ENCODE measurements at regions not wholly inside any gene's neighbourhood (a gene's known extent, or its start where the extent isn't known, plus 50 kb on each side); places are given as distances from the start of the nearest gene placed in this dataset.

- H3K36me3 ChIP-seq (ENCODE audit: control insufficient read depth, insufficient read depth, low read length) = no peaks in the 10 kb centered on the region
- peaks cover 2% of the 10 kb centered on the region in 2 donors for H3K9me3 Mint-ChIP-seq
- no peaks in the 10 kb centered on the region for H3K4me1 Mint-ChIP-seq
- no peak overlapping the region for H3K27ac Mint-ChIP-seq
- ATAC-seq (no peak), DNase-seq (no peak)
- WGBS (ENCODE audit: insufficient coverage) = 73% methylated on average over 2 of the region's 3 CpGs
- intact Hi-C loops (cut with micrococcal nuclease) = no loop called here
- peaks cover 6 to 13% of the 10 kb centered on the region in 2 donors for H3K27me3 Mint-ChIP-seq (ENCODE audit: low read depth in 2 of 2)
- H3K4me1 ChIP-seq (ENCODE audit: control insufficient read depth, insufficient read depth, low read length) = no peaks in the 10 kb centered on the region
- H3K27me3 ChIP-seq (ENCODE audit: control insufficient read depth, insufficient read depth, low read length) = no peaks in the 10 kb centered on the region
- H3K27ac ChIP-seq (ENCODE audit: low read length) = no peak overlapping the region
- H3K9me3 ChIP-seq (ENCODE audit: control insufficient read depth, insufficient read depth, low read length) = no peaks in the 10 kb centered on the region
- H3K36me3 Mint-ChIP-seq = no peaks in the 10 kb centered on the region
- H3K4me3 ChIP-seq (ENCODE audit: low read length) = no peak overlapping the region
- H3K4me3 Mint-ChIP-seq = no peak overlapping the region
- no peak for TF ChIP-seq CTCF (IDR thresholded peaks at IDR 0.05)
Measured at GRCh38 chr3:41143421-41144031, 55.8 kb upstream of the CTNNB1 start.

DNA sequence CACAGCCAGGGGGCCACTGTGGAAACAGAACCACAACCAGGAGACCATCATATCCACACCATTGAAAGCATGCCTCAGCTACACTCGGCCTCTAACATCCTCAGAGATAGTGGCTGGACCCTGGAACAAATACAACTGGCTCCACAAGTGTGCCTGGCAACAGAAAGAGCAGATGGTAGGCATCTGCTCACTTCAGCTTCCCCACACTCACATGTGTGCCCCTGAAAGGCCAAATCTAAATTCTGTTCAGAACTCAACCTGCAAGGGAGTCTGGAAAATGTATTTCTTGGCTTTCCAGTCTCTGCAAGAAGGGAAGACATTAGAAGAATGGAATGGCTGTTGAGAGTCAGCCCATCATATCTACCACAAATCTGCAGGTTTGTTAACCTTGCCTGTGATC, 54.7 kb upstream of the CTNNB1 start:
- Mint-ChIP-seq H3K4me1 (no peaks in the 10 kb centered on the region), H3K27me3 (ENCODE audit: low read depth in 2 of 2) (peaks cover 9 to 13% of the 10 kb centered on the region in 2 donors), H3K36me3 (no peaks in the 10 kb centered on the region), H3K9me3 (peaks cover 2% of the 10 kb centered on the region in 2 donors), H3K27ac (no peak overlapping the region), H3K4me3 (no peak overlapping the region)
- Histone ChIP-seq H3K27ac (ENCODE audit: low read length) (no peak overlapping the region), H3K36me3 (ENCODE audit: control insufficient read depth, insufficient read depth, low read length) (no peaks in the 10 kb centered on the region), H3K27me3 (ENCODE audit: control insufficient read depth, insufficient read depth, low read length) (no peaks in the 10 kb centered on the region), H3K4me1 (ENCODE audit: control insufficient read depth, insufficient read depth, low read length) (no peaks in the 10 kb centered on the region), H3K4me3 (ENCODE audit: low read length) (no peak overlapping the region), H3K9me3 (ENCODE audit: control insufficient read depth, insufficient read depth, low read length) (no peaks in the 10 kb centered on the region)
- TF ChIP-seq CTCF (IDR thresholded peaks at IDR 0.05) = no peak
- DNase-seq = no peak
- ATAC-seq = no peak
- WGBS (ENCODE audit: insufficient coverage) = 68% methylated on average over 1 of the region's 1 CpG
- intact Hi-C loops (cut with micrococcal nuclease) = no loop called here

DNA sequence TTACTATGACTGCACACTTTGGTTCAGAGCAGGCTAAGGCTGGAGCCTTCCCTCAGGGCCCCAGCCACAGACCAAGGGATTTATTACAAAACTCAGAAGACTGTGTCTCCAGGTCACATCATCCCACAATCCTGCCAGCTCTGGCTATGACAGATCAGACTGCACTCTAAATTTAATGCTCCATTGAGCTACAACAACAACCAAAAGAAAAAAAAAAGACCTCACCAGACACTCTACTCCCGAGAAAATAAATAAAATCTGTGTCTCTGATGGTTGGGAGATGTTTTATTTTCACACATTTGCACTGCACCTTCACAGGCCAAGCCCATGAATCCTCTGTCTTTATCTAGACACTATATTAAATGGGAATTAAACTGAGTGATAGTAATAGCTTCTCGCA, 50.8 kb upstream of the CTNNB1 start:
- no peak for TF ChIP-seq CTCF (IDR thresholded peaks at IDR 0.05)
- H3K9me3 ChIP-seq (ENCODE audit: control insufficient read depth, insufficient read depth, low read length) = no peaks in the 10 kb centered on the region
- Mint-ChIP-seq H3K27me3 (ENCODE audit: low read depth in 2 of 2) (peaks cover 5 to 6% of the 10 kb centered on the region in 2 donors), H3K4me1 (no peaks in the 10 kb centered on the region), H3K27ac (no peak overlapping the region), H3K4me3 (no peak overlapping the region), H3K36me3 (no peaks in the 10 kb centered on the region), H3K9me3 (peaks cover 2% of the 10 kb centered on the region in 2 donors)
- ATAC-seq = no peak
- no peaks in the 10 kb centered on the region for H3K36me3 ChIP-seq (ENCODE audit: control insufficient read depth, insufficient read depth, low read length)
- H3K4me1 ChIP-seq (ENCODE audit: control insufficient read depth, insufficient read depth, low read length) = no peaks in the 10 kb centered on the region
- no peak overlapping the region for H3K27ac ChIP-seq (ENCODE audit: low read length)
- no peak for DNase-seq
- 100% methylated on average over 1 of the region's 2 CpGs for WGBS (ENCODE audit: insufficient coverage)
- intact Hi-C loops (cut with micrococcal nuclease) = no loop called here
- H3K27me3 ChIP-seq (ENCODE audit: control insufficient read depth, insufficient read depth, low read length) = no peaks in the 10 kb centered on the region
- no peak overlapping the region for H3K4me3 ChIP-seq (ENCODE audit: low read length)

GRCh38 chr3:41148901-41149300, 50.4 kb upstream of the CTNNB1 start:
- no peak overlapping the region for H3K27ac Mint-ChIP-seq
- ATAC-seq (no peak), DNase-seq (no peak)
- peaks cover 2% of the 10 kb centered on the region in 2 donors for H3K9me3 Mint-ChIP-seq
- no peak overlapping the region for H3K4me3 Mint-ChIP-seq
- intact Hi-C loops (cut with micrococcal nuclease) = no loop called here
- Histone ChIP-seq H3K27ac (ENCODE audit: low read length) (no peak overlapping the region), H3K9me3 (ENCODE audit: control insufficient read depth, insufficient read depth, low read length) (no peaks in the 10 kb centered on the region), H3K36me3 (ENCODE audit: control insufficient read depth, insufficient read depth, low read length) (no peaks in the 10 kb centered on the region), H3K4me3 (ENCODE audit: low read length) (no peak overlapping the region), H3K4me1 (ENCODE audit: control insufficient read depth, insufficient read depth, low read length) (no peaks in the 10 kb centered on the region), H3K27me3 (ENCODE audit: control insufficient read depth, insufficient read depth, low read length) (no peaks in the 10 kb centered on the region)
- no peak for TF ChIP-seq CTCF (IDR thresholded peaks at IDR 0.05)
- peaks cover 5% of the 10 kb centered on the region in 2 donors for H3K27me3 Mint-ChIP-seq (ENCODE audit: low read depth in 2 of 2)
- no peaks in the 10 kb centered on the region for H3K4me1 Mint-ChIP-seq
- H3K36me3 Mint-ChIP-seq = no peaks in the 10 kb centered on the region
- 71% methylated on average over 4 of the region's 4 CpGs for WGBS (ENCODE audit: insufficient coverage)

All from natural killer cell (primary cell).